ENCODE measurements at regions not wholly inside any gene's neighbourhood (a gene's known extent, or its start where the extent isn't known, plus 50 kb on each side); places are given as distances from the start of the nearest gene placed in this dataset.

DNA sequence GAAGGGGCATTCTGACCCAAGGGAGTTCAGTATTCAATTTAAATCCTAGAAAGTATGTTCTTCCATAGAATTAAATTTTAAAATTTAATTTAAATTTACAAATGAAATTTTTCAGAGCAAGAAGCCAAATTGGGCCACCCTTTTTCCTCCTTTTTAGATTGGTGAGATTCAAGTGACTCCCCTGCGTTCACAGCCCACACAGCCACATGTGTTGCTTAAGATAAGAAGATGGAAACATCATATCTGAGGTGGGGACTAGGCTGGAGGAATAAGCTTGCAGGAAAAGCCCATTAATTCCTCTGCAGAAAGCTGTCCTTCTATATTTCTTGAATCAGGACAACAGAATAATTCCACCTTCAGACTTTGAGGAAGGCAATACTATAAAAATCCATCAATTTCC, 392.7 kb upstream of the ZNF507 start:
- no peaks in the 10 kb centered on the region for H3K36me3 ChIP-seq (ENCODE audit: insufficient read depth, low read length)
- H3K4me3 ChIP-seq (ENCODE audit: low read length) = no peak overlapping the region
- H3K27me3 ChIP-seq (ENCODE audit: insufficient read depth, low read length) = no peaks in the 10 kb centered on the region
- no peaks in the 10 kb centered on the region for H3K9me3 ChIP-seq (ENCODE audit: insufficient read depth, low read depth, low read length)
- H3K9ac ChIP-seq (ENCODE audit: low read depth, low read length) = no peak overlapping the region
- no peaks in the 10 kb centered on the region for H3K4me1 ChIP-seq (ENCODE audit: insufficient read depth, low read length)
- no peak overlapping the region for H3K27ac ChIP-seq (ENCODE audit: low read depth, low read length)
- no CpG with 5 or more reads among the region's 1 CpG for WGBS

DNA sequence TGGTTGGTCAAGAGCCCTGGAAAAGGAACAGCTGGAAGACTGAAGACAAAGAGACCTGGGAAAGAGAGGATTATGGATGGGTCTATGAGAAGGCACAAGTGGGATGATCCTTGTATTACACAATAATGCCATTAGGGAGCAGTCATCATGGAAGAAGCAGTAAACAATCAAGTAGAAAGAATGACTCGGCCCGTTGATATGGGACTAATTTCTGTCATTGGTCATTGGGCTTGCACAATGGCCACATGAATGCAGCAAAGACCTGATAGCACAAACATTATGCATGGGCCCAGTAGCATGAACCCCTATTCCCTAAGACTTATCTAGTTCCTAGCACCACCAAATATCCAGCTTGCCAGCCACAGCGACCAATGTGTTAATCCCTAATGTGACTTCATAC, 390.3 kb upstream of the ZNF507 start:
- Histone ChIP-seq H3K9me3 (ENCODE audit: insufficient read depth, low read depth, low read length) (no peaks in the 10 kb centered on the region), H3K27me3 (ENCODE audit: insufficient read depth, low read length) (no peaks in the 10 kb centered on the region), H3K4me3 (ENCODE audit: low read length) (no peak overlapping the region), H3K4me1 (ENCODE audit: insufficient read depth, low read length) (no peaks in the 10 kb centered on the region), H3K27ac (ENCODE audit: low read depth, low read length) (no peak overlapping the region), H3K36me3 (ENCODE audit: insufficient read depth, low read length) (no peaks in the 10 kb centered on the region), H3K9ac (ENCODE audit: low read depth, low read length) (no peak overlapping the region)
- 96% methylated on average over 3 of the region's 3 CpGs for WGBS

DNA sequence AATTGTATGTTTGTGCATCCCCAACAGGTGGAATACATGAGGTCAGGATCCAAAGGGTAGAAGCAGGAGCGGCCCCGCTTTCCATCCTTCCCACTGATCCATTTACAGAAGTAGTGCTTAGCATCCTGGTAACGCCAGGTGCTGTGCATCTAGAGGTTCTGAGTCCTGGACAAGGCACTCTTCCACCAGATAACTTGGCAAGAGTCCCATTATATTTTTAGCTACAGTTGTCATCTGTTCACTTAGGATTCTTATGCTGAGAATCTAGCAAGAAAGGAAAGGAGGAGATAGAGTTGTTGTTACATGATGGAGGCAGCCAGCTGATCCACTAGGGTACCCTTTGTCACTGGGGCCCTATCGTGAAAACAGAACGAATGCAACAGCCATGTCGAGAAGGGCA, 389.5 kb upstream of the ZNF507 start:
- H3K27me3 ChIP-seq (ENCODE audit: insufficient read depth, low read length) = no peaks in the 10 kb centered on the region
- no peak overlapping the region for H3K27ac ChIP-seq (ENCODE audit: low read depth, low read length)
- H3K9ac ChIP-seq (ENCODE audit: low read depth, low read length) = no peak overlapping the region
- WGBS = 96% methylated on average over 6 of the region's 6 CpGs
- H3K9me3 ChIP-seq (ENCODE audit: insufficient read depth, low read depth, low read length) = no peaks in the 10 kb centered on the region
- no peaks in the 10 kb centered on the region for H3K36me3 ChIP-seq (ENCODE audit: insufficient read depth, low read length)
- no peak overlapping the region for H3K4me3 ChIP-seq (ENCODE audit: low read length)
- no peaks in the 10 kb centered on the region for H3K4me1 ChIP-seq (ENCODE audit: insufficient read depth, low read length)

DNA sequence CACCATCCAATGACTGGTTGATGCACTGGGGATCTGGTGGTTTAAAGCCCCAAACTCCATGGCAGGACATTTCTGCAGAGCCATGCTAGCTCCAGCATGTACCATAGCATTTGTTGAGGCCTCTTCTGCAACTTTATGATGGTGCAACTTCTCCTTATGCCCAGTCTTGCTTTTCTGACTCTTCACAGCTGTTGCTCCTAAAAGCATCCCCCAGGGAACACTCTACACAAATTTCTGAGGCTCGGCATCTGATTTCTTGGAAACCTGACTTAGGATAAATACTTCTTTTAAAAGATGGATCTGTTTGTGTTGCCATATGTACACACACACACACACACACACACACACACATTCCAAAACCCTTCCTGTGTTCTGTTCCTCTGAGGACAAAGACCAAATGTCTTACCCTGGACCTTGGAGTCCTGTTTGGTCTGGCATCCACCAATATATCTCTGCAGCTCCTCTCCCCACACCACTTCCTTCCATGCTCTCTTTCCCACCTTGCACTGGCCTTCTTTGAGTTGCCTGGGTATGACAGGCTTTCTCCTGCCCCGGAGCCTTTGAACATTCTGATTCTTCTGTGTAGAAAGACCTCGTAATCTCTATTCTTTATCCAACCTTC, 388.5 kb upstream of the ZNF507 start:
- WGBS = 98% methylated on average over 3 of the region's 3 CpGs
- Histone ChIP-seq H3K27me3 (ENCODE audit: insufficient read depth, low read length) (no peaks in the 10 kb centered on the region), H3K36me3 (ENCODE audit: insufficient read depth, low read length) (no peaks in the 10 kb centered on the region), H3K9ac (ENCODE audit: low read depth, low read length) (no peak overlapping the region), H3K27ac (ENCODE audit: low read depth, low read length) (no peak overlapping the region), H3K9me3 (ENCODE audit: insufficient read depth, low read depth, low read length) (no peaks in the 10 kb centered on the region), H3K4me1 (ENCODE audit: insufficient read depth, low read length) (no peaks in the 10 kb centered on the region), H3K4me3 (ENCODE audit: low read length) (no peak overlapping the region)

DNA sequence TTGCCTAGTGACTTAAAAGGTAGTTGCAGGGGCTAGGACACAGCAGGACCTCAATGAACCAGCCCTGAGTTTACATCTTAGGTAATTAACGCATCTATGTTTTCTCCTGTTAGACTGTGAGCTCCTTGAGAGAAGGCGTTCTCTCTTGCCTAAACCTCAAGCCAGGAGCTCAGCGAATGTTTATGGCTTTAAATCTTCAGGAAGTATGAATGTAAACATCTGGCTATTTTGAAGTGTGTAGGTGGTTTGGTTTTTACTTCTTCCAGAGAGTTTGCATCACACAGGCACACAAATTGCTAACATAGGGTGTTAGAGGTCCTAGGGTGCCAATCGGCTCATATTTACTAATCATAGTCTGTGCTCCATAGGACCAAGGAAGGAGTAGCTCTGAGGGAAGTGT, 387.7 kb upstream of the ZNF507 start:
- no peak overlapping the region for H3K27ac ChIP-seq (ENCODE audit: low read depth, low read length)
- WGBS = 94% methylated on average over 4 of the region's 4 CpGs

DNA sequence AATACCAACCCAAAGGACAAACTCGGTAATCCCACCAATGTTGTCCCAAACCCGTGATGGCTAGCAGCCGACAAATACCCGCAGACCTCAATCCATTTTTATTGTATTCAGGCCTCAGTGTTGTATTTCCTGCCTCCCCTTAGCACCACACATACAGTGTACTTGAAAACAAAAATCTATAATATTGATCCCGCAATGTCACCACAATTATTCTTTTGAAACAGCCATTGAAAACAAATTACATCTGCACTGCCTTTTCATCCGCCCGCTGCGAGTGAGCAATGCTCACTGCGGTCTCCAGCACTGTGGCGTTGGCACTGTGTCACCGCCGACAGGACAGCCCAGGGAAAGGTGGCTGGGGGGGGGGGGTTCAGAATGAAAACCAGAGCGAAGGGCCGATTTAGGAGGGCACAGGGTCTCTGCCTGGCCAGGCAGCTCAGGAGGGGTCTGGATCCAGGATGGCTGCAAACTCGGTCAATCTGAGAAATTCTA, 385.8 kb upstream of the ZNF507 start:
- WGBS = 94% methylated on average over 15 of the region's 15 CpGs
- Histone ChIP-seq H3K27ac (ENCODE audit: low read depth, low read length) (no peak overlapping the region), H3K4me3 (ENCODE audit: low read length) (no peak overlapping the region), H3K36me3 (ENCODE audit: insufficient read depth, low read length) (no peaks in the 10 kb centered on the region), H3K27me3 (ENCODE audit: insufficient read depth, low read length) (no peaks in the 10 kb centered on the region), H3K4me1 (ENCODE audit: insufficient read depth, low read length) (no peaks in the 10 kb centered on the region), H3K9ac (ENCODE audit: low read depth, low read length) (no peak overlapping the region), H3K9me3 (ENCODE audit: insufficient read depth, low read depth, low read length) (no peaks in the 10 kb centered on the region)

More for the DNA sequence above, 387.7 kb upstream of the ZNF507 start:
- H3K27me3 ChIP-seq (ENCODE audit: insufficient read depth, low read length) = no peaks in the 10 kb centered on the region
- H3K9ac ChIP-seq (ENCODE audit: low read depth, low read length) = no peak overlapping the region
- H3K4me3 ChIP-seq (ENCODE audit: low read length) = no peak overlapping the region
- no peaks in the 10 kb centered on the region for H3K4me1 ChIP-seq (ENCODE audit: insufficient read depth, low read length)
- H3K9me3 ChIP-seq (ENCODE audit: insufficient read depth, low read depth, low read length) = no peaks in the 10 kb centered on the region
- H3K36me3 ChIP-seq (ENCODE audit: insufficient read depth, low read length) = no peaks in the 10 kb centered on the region

DNA sequence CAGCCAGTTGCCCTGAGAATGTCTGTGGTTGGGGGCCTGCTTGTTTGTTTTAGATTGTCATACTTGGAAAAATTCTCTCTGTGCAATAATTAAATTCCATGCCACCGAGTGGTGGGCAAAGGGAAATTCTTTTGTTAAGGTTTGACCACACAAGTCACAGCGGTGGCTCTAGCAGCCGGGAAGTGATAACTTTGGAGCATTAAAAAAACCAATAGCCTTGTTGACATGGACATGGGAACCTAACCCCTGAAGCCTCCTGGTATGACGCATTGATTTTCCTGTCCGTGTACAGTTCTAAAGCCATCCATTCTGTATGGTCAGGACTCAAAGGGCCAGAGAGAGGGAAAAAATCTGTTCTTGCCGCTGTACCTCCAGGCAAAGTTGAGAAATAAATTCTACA, 384.9 kb upstream of the ZNF507 start:
- whole genome bisulfite sequencing = 91% methylated on average over 6 of the region's 6 CpGs
- Histone ChIP-seq H3K4me1 (ENCODE audit: insufficient read depth, low read length) (no peaks in the 10 kb centered on the region), H3K9ac (ENCODE audit: low read depth, low read length) (no peak overlapping the region), H3K36me3 (ENCODE audit: insufficient read depth, low read length) (no peaks in the 10 kb centered on the region), H3K4me3 (ENCODE audit: low read length) (no peak overlapping the region), H3K27ac (ENCODE audit: low read depth, low read length) (no peak overlapping the region), H3K9me3 (ENCODE audit: insufficient read depth, low read depth, low read length) (no peaks in the 10 kb centered on the region), H3K27me3 (ENCODE audit: insufficient read depth, low read length) (no peaks in the 10 kb centered on the region)

DNA sequence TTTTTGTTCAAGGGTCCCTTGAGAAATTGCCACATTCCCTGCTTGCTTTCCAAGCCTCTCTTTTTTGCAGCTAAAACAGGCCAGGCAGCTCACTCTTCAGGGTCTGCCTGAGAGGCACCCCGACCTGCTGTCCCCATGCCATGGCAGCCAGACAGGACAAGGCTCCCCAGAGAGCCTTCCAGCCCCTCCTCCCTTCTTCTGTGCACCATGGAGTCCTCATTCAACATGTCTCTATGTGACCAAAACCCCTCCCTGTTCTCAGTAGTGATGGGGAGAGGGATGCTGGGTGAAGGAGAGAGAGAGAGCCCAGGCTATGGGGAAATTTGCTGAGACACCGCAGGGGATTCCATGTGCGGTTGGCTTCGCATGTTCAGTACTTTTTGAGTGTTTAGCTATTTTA, 384.2 kb upstream of the ZNF507 start:
- 78% methylated on average over 4 of the region's 4 CpGs for WGBS
- no peak overlapping the region for H3K9ac ChIP-seq (ENCODE audit: low read depth, low read length)
- no peaks in the 10 kb centered on the region for H3K9me3 ChIP-seq (ENCODE audit: insufficient read depth, low read depth, low read length)
- no peaks in the 10 kb centered on the region for H3K27me3 ChIP-seq (ENCODE audit: insufficient read depth, low read length)
- no peaks in the 10 kb centered on the region for H3K36me3 ChIP-seq (ENCODE audit: insufficient read depth, low read length)
- H3K27ac ChIP-seq (ENCODE audit: low read depth, low read length) = no peak overlapping the region
- no peaks in the 10 kb centered on the region for H3K4me1 ChIP-seq (ENCODE audit: insufficient read depth, low read length)
- H3K4me3 ChIP-seq (ENCODE audit: low read length) = no peak overlapping the region

DNA sequence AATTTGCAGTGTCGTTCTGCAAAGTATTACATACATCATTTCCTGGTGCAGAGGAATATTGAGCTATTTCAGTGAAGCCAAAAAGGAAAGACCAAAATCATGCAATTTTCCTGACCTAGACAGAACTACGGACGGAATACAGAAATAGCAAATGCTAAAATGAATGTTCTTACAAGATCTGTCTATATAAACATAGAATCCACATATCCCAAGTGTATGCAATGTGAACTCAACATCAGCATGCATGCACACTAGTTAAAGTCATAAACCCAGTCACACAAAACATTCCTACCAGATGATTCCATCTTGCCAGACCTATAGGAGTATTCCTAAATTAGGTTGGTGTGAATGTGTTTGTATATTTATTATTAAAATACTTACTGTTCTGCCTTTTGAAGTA, 383.7 kb upstream of the ZNF507 start:
- H3K27ac ChIP-seq (ENCODE audit: low read depth, low read length) = no peak overlapping the region
- H3K27me3 ChIP-seq (ENCODE audit: insufficient read depth, low read length) = no peaks in the 10 kb centered on the region
- no peaks in the 10 kb centered on the region for H3K9me3 ChIP-seq (ENCODE audit: insufficient read depth, low read depth, low read length)
- WGBS = 98% methylated on average over 3 of the region's 3 CpGs
- no peak overlapping the region for H3K9ac ChIP-seq (ENCODE audit: low read depth, low read length)
- H3K4me1 ChIP-seq (ENCODE audit: insufficient read depth, low read length) = no peaks in the 10 kb centered on the region
- no peak overlapping the region for H3K4me3 ChIP-seq (ENCODE audit: low read length)
- H3K36me3 ChIP-seq (ENCODE audit: insufficient read depth, low read length) = no peaks in the 10 kb centered on the region

DNA sequence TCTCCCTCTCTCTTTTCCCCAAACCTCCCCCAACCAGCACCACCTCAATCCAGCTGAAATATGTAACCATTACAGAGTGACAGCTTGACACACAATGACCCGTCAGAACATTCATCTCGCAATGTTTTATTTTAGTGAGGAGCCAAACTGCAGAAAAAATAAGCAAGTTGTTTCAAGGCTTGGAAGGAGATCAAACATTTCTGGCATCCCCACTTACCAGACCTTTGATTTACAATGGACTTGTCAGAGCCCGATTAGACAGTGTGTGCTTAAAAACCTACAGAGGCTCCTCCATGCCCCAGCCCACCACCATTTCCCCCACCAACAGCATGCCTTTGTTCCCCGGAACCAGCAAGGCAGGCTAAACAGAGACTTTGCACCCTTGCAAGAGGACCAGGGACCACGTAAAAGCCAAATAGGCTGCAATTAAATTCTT, 382.8 kb upstream of the ZNF507 start:
- no peaks in the 10 kb centered on the region for H3K9me3 ChIP-seq (ENCODE audit: insufficient read depth, low read depth, low read length)
- 90% methylated on average over 5 of the region's 5 CpGs for WGBS

DNA sequence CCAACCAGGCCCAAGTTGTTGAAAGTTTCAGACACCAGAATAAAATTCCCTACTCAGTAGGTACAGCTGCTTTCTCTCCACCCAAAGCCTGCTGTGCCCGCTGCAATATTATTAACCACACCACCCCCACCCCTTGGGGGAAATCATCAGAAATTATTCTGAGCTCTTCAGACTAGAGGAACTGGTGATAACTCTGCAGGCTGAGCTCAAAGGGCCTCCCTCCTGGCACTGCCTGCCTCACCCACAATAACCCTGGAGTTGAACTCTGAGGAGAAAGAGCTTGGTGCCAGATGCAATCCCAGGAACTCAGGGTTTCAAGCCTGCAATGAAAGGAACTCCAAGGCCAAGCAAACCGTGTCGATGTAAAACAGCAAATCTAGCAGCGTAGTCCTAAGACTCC, 381.7 kb upstream of the ZNF507 start:
- Histone ChIP-seq H3K9ac (ENCODE audit: low read depth, low read length) (no peak overlapping the region), H3K9me3 (ENCODE audit: insufficient read depth, low read depth, low read length) (no peaks in the 10 kb centered on the region), H3K4me1 (ENCODE audit: insufficient read depth, low read length) (no peaks in the 10 kb centered on the region), H3K4me3 (ENCODE audit: low read length) (no peak overlapping the region), H3K27me3 (ENCODE audit: insufficient read depth, low read length) (no peaks in the 10 kb centered on the region), H3K36me3 (ENCODE audit: insufficient read depth, low read length) (no peaks in the 10 kb centered on the region), H3K27ac (ENCODE audit: low read depth, low read length) (no peak overlapping the region)
- 99% methylated on average over 4 of the region's 4 CpGs for WGBS

More for the DNA sequence above, 382.8 kb upstream of the ZNF507 start:
- no peaks in the 10 kb centered on the region for H3K4me1 ChIP-seq (ENCODE audit: insufficient read depth, low read length)
- no peaks in the 10 kb centered on the region for H3K27me3 ChIP-seq (ENCODE audit: insufficient read depth, low read length)
- H3K4me3 ChIP-seq (ENCODE audit: low read length) = no peak overlapping the region
- H3K9ac ChIP-seq (ENCODE audit: low read depth, low read length) = no peak overlapping the region
- no peak overlapping the region for H3K27ac ChIP-seq (ENCODE audit: low read depth, low read length)
- H3K36me3 ChIP-seq (ENCODE audit: insufficient read depth, low read length) = no peaks in the 10 kb centered on the region

DNA sequence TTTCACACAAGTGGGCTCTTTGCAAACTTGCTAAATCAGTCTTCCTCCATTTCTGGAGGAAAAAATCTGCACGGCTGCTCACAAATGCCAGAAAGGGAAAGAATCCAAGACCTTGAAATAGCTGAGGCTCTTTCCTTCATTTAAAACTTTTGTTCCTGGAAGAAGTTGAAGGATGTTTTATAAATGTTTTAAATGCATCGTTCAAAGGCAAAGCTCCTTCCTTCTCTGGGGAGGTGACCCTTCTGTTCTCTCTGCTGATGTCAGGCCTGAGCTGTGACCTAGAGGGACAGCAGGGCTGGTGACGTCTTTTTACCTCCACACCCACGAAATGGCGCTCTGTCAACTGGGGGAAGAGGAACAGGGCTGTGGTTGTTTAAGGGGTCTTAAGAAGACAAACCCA, 376.4 kb upstream of the ZNF507 start:
- Histone ChIP-seq H3K4me3 (ENCODE audit: low read length) (no peak overlapping the region), H3K27ac (ENCODE audit: low read depth, low read length) (no peak overlapping the region), H3K9ac (ENCODE audit: low read depth, low read length) (no peak overlapping the region), H3K4me1 (ENCODE audit: insufficient read depth, low read length) (no peaks in the 10 kb centered on the region), H3K36me3 (ENCODE audit: insufficient read depth, low read length) (no peaks in the 10 kb centered on the region), H3K27me3 (ENCODE audit: insufficient read depth, low read length) (no peaks in the 10 kb centered on the region), H3K9me3 (ENCODE audit: insufficient read depth, low read depth, low read length) (no peaks in the 10 kb centered on the region)
- WGBS = over 99% methylated on average over 5 of the region's 5 CpGs
